Left lung (tissue), 4 donors: ENCODE measurements at regions not wholly inside any gene's neighbourhood (a gene's known extent, or its start where the extent isn't known, plus 50 kb on each side); places are given as distances from the start of the nearest gene placed in this dataset.

Experiments
- ATAC-seq: fragments of 200-7000 bp; cut with Tn5 transposase; one replicate; pipeline ENCODE4 v1.9.1; 2020; ENCODE audit warnings: moderate library complexity
- DNase-seq, 4 donors: peaks; one replicate each; pipeline ENCODE4 v3.0.0-alpha.2; 2013 to 2020
- H3K27ac ChIP-seq, 2 donors: fragments of 200-600 bp; sonication (generic) in 1 of 2; one replicate each; pipeline versions ENCODE4 v1.5.0 to v1.8.0; 2020 to 2021
- H3K27me3 ChIP-seq, 2 donors: fragments of 200-600 bp; sonication (generic) in 1 of 2; one replicate each; pipeline versions ENCODE4 v1.5.0 to v1.8.0; 2020 to 2021
- H3K36me3 ChIP-seq, 2 donors: fragments of 200-600 bp; sonication (generic) in 1 of 2; one replicate each; pipeline versions ENCODE4 v1.5.0 to v1.8.0; 2020 to 2021
- H3K4me1 ChIP-seq, 2 donors: fragments of 200-600 bp; one replicate each; pipeline ENCODE4 v1.8.0; 2021
- H3K4me3 ChIP-seq, 2 donors: fragments of 200-600 bp; sonication (generic) in 1 of 2; one replicate each; pipeline versions ENCODE4 v1.5.0 to v1.8.0; 2020 to 2021; ENCODE audit warnings: mild to moderate bottlenecking in 1 of 2
- H3K9me3 ChIP-seq, 2 donors: fragments of 200-600 bp; sonication (generic) in 1 of 2; one replicate each; pipeline versions ENCODE4 v1.5.0 to v1.8.0; 2020 to 2021
- CTCF ChIP-seq, 2 donors: fragments of 200-600 bp; sonication (generic) in 1 of 2; IDR thresholded peaks; one replicate each; pipeline versions ENCODE4 v1.5.0 to v1.8.0; 2021; ENCODE audit warnings: antibody characterized with exemption in 2 of 2
- intact Hi-C, 2 donors: fragments of 100-400 bp; cut with DNase I; formaldehyde crosslinking; loops; one replicate each; pipeline versions ENCODE4 v1.11.2 to v1.14.2; 2022
- donor health status: DM: no; HTN: yes; CAD: no.
- donor health status: DM: no; HTN: no; CAD: no.

- Histone ChIP-seq H3K27me3 (peaks cover 0 to 6% of the 10 kb centered on the region in 2 donors), H3K27ac (no peak overlapping the region), H3K4me3 (no peak overlapping the region), H3K9me3 (no peaks in the 10 kb centered on the region), H3K4me1 (peaks cover 0 to 1% of the 10 kb centered on the region in 2 donors), H3K36me3 (no peaks in the 10 kb centered on the region)
- no peak for TF ChIP-seq CTCF (IDR thresholded peaks at IDR 0.05)
- ATAC-seq, result no peak
- intact Hi-C loops, result no loop called here
- DNase-seq, result no peak
Observed at GRCh38 chr4:151859641-151860040, 98.8 kb upstream of the GATB start.

- Histone ChIP-seq H3K36me3 (no peaks in the 10 kb centered on the region), H3K4me1 (peaks cover 0 to 6% of the 10 kb centered on the region in 2 donors), H3K9me3 (no peaks in the 10 kb centered on the region), H3K27me3 (peaks cover 0 to 6% of the 10 kb centered on the region in 2 donors), H3K27ac (no peak overlapping the region), H3K4me3 (no peak overlapping the region)
- intact Hi-C loops, result no loop called here
- ATAC-seq (no peak), DNase-seq (no peak)
- TF ChIP-seq CTCF (IDR thresholded peaks at IDR 0.05), result no peak
Observed at GRCh38 chr4:151858356-151858755, 97.5 kb upstream of the GATB start.

GRCh38 chr4:151857368-151857767 lies 96.6 kb upstream of the GATB start:
- Histone ChIP-seq H3K4me1 (peaks cover 0 to 9% of the 10 kb centered on the region in 2 donors), H3K36me3 (no peaks in the 10 kb centered on the region), H3K9me3 (no peaks in the 10 kb centered on the region), H3K27me3 (peaks cover 0 to 6% of the 10 kb centered on the region in 2 donors), H3K27ac (no peak overlapping the region), H3K4me3 (no peak overlapping the region)
- intact Hi-C loops, result no loop called here
- no peak for ATAC-seq
- no peak for TF ChIP-seq CTCF (IDR thresholded peaks at IDR 0.05)
- no peak for DNase-seq

GRCh38 chr4:151855747-151856146 lies 94.9 kb upstream of the GATB start:
- Histone ChIP-seq H3K36me3 (no peaks in the 10 kb centered on the region), H3K27ac (no peak overlapping the region), H3K4me1 (peaks cover 3 to 9% of the 10 kb centered on the region in 2 donors), H3K4me3 (no peak overlapping the region), H3K27me3 (peaks cover 0 to 3% of the 10 kb centered on the region in 2 donors), H3K9me3 (no peaks in the 10 kb centered on the region)
- ATAC-seq (no peak), DNase-seq (no peak)
- intact Hi-C loops, result no loop called here
- no peak for TF ChIP-seq CTCF (IDR thresholded peaks at IDR 0.05)

GRCh38 chr4:151854731-151855130 lies 93.9 kb upstream of the GATB start:
- H3K27ac ChIP-seq, result no peak overlapping the region
- H3K27me3 ChIP-seq, result no peaks in the 10 kb centered on the region
- H3K4me1 ChIP-seq, result peaks cover 5 to 9% of the 10 kb centered on the region in 2 donors
- no peaks in the 10 kb centered on the region for H3K36me3 ChIP-seq
- no peak for ATAC-seq
- intact Hi-C loops, result no loop called here
- H3K9me3 ChIP-seq, result no peaks in the 10 kb centered on the region
- no peak overlapping the region for H3K4me3 ChIP-seq
- TF ChIP-seq CTCF (IDR thresholded peaks at IDR 0.05), result no peak
- DNase-seq, result no peak
